EH (cell line): ENCODE measurements at regions not wholly inside any gene's neighbourhood (a gene's known extent, or its start where the extent isn't known, plus 50 kb on each side); places are given as distances from the start of the nearest gene placed in this dataset.
A peak's percentile ranks its signal among the peaks of the same experiment; 100 is the strongest.

Experiments used
- DNase-seq: peaks from one replicate; pipeline ENCODE4 v3.0.0-alpha.2; 2015; ENCODE audit warnings: low read depth

DNA sequence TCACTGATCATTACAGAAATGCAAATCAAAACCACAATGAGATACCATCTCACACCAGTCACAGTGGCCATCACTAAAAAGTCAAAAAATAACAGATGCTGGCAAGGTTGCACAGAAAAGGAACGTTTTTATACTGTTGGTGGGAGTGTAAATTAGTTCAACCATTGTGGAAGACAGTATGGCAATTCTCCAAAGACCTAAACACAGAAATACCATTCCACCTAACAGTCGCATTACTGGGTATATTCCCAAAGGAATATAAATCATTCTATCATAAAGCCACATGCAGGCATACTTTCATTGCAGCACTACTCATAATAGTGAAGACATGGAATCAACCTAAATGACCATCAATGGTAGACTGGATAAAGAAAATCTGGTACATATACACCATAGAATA, 83.2 kb upstream of the ARID5B start:
- DNase-seq: peak; percentile 23

DNA sequence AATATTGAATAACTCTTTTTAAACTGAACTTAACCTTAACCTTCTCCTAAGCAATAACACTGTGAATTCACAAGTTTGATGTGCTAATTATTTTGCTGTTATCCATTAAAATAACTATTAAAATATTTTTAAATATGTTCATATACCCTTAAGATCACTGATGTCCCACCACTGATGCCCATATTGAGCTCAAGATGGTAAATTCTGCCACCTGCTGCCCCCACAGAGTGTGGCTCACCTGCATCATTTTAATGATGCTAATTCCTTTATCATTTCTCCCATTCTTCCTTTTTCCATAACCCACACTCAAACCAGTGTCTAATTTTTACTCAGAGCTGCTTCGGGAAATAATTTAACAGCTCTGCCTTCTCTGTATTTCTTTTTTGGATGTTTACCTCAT, 82.3 kb upstream of the ARID5B start:
- DNase-seq: no peak

DNA sequence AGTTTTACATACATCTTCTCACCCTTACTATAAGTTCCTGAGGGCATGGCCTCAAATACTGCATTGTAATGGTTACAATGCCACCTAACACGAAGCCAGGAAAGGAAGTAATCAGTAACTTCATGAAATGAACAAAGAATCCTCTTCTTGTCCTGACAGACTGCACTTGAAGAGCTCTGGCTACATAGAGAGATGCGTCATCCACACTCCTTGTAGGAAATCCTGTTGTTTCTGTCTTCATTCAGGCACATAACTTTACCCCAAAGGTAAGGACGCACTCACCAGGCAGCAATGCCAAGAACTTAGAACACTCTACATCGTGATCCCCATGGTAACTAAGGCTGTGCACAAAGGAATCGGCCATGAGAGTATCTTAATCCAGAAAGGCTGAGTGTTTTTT, 80.3 kb upstream of the ARID5B start:
- DNase-seq: no peak

DNA sequence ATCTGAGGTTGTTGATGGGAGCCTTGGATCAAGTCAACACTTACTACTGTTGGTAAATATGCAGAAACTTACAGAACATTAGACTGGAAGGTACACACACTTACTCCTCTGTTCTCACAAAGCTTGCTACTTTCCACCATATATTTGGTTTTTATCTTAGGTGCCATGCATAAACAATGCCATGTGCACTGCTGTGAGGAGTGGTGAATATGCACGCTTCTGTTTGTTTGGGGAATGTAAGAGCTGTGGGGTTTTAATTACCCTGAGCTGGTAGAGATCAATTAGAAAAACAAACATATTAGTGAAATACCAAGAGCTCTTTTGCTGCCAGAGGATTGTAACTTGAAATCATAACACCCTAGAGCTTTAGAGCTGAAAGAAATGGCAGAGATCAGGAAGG, 79.8 kb upstream of the ARID5B start:
- DNase-seq: no peak

DNA sequence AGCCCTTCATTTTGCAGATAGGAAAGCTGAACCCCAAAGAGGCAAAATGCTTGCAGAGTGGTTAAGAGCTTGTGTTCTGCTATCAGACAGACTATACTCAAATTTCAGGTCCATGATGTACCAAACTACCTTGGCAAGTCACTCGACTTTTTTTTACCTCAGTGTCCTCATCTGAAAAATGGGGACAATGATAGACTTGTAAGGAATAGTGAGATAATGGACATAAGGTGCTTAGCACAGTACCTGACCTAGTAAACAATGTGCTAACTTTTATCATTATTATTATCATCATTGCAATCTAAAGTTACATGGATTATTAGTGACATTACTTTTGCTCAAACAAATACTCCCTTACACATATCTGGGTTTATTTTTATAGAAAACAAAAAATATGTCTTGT, 79.4 kb upstream of the ARID5B start:
- DNase-seq: no peak

DNA sequence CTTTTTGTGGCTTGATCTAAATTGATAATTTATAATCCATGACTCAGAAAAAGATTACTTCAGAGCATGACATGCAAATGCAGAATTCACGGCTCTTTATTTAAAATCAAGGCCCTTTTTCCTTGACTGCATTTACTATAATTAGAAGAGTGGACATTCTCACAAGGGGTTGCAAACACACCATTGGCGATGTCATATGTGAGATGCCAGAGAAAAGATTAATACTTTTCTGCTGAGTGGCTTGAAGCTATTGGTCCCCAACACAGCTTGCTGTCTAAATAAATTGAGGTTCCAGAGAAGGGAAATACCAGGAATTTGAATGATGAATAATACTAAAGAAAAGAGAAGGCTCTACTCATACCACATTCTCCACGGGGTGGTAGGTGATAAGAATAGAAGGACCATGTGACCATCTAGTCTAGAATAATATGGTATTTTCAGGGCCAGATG, 78.7 kb upstream of the ARID5B start:
- DNase-seq: peak; percentile 94

DNA sequence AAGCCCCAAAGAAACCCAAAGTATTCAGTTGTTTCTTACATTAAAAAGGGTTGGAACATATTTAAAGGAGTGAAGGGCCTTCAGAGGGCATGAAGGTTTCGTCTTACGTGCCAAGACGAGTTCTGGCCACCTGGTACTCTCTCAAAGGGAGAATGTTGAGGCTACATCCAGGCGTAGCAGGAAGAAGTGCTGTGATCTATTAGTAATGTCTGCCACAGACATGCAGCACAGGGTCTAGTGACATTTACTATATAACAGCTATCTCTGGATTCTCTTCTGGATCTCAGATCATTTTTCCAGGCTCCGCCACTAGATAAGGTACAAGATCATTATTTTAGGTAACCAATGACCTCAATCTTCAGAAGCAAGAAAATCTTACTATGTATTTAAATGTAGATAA, 76.5 kb upstream of the ARID5B start:
- no peak for DNase-seq

DNA sequence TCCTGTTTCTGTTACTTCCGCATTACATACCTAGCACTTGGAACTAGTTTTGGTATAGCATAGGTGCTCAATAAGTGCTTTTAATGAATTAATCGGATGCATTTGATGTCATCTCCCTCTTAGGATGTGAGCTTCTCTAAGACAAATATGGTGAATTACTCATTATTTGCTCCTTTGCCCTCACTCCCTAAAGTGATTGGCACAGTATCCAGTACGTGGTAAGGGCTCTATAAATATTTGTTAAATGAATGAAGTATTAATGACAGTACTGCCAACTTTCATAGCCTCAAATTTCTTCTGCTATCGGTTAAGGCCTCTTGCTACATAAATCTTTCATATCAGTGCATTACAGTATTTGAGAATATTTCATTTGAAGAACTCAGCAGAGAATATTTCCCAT, 75.9 kb upstream of the ARID5B start:
- DNase-seq: no peak

DNA sequence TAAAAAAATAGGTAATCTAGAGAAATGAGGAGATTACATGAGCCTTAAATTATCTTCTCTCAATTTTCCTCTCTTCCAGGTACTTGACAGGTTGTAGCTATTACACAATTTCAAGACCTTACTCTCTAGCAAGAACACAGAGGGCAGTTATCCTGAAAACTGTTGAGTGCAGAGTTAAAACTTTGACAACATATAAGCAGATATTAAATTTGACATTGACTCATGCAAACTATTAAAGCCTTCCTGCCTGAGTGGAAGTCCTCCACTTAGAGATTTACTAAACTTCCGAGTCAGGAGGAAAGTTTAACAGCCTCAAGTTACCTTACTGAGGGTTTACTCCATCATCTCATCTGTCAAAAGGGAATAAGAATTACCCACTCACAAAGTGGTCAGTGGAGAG, 73.5 kb upstream of the ARID5B start:
- no peak for DNase-seq

DNA sequence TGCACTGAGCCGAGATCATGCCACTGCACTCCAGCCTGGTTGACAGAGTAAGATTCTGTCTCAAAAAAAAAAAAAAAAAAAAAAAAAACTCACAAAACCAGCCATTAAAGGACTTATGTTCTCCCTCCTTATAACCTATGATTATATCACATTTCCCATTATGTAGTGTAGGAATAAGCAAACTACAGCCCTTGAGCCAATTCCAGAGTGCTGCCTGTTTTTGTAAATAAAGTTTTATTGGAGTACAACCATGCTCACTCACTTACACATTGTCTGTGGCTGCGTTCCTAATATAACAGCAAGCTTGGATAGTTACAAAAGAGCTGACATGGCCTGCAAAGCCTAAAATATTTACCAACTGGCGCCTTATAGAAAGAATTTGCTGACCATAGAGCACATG, 72.7 kb upstream of the ARID5B start:
- DNase-seq: no peak

DNA sequence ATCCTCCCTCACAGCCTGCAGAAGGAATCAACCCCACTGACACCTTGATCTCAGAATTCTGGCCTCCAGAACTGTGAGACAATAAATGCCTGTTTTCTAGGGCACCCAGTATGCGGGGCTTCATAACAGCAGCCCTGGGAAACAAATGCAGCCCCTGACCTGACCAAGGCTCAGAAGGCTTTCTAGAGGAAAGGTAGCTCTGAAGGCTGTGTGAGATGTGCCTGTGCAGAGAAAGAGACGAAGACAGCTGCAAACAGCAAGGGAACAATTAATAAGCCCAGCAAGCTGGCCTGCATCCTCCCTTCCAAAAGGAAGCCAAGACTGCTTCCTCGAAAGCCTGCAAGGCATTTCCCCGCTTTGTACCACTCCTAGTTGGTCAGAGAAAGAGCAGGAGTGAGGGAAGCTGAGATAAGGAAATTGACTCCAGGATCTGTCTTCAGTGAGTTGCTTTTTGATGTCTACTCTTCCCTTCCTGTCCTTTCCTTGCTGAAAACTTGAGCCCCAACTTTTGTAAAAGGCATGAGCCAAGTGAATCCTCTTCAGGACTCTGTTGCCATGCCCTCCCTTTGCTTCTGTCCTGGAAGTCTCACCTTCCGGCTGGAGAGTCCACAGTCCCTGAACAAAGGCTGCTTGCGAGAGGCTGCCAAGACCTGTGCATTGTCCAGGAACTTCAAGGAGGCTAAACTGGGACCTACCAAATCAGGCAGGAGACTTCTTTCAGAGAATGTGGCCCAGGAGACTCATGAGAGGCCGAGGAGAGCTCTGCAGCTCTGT, 71.2 kb upstream of the ARID5B start:
- DNase-seq: no peak

DNA sequence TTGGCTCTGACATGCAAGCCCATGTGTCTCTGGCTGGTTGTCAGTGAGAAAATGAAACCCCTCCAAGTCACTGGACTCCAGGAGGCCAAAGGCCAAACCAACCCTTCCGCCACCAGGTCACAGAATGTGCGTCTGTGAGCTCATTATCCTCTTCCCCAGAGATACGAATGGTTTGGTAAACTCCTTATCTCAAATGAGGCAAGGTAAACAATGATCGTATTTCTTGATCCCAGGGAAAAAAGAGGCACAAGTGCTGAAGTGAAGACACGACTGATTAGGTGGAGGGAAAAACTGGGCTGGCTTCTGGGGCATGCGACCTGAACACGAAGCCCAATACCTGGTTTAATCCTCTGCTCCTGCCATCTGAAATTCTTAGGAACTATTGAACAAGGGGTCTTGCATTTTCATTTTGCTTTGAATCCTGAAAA, 70.6 kb upstream of the ARID5B start:
- DNase-seq: no peak

DNA sequence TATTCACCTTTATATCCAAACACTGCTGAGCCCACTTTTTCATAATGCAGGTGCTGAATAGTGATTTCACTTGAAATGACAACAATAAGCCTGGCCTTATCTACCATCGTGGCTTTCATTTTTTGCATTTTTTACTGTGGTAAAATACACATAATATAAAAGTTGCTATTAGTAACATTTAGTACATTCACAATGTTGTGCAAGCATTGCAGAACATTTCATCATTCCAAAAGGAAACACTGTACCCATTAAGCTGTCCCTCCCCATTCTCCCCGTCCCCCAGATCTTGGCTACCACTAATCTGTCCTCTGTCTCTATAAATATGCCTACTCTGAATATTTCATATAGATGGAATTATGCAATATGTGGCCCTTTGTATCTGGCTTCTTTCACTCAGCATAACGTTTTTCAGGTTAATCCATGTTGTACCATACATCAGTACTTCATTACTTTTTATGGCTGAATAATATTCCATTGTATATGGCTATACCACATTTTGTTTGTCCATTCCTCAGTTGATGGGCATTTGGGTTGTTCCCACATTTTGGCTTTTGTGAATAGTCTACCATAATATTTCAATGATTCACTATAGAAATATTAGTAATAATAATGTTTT, 68.5 kb upstream of the ARID5B start:
- DNase-seq: peak; percentile 74

DNA sequence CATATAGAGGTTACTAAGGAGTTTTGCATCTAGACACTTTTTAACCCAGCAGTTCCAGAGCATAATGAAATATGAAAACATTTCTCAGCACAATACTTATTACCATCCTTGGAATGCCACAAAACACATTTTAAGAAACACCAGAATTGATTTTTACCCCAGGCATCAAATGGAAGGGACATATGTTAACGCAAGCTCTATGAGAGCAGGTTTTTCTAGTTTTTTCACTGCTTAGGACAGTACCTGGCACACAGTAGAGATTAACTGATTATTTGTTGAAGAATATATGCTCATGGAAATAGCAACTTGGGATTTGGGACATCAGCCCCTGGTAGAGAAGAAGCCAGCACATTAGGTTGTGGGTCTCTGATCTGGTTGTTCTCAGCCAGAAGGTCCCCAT, 67.0 kb upstream of the ARID5B start:
- DNase-seq: no peak

DNA sequence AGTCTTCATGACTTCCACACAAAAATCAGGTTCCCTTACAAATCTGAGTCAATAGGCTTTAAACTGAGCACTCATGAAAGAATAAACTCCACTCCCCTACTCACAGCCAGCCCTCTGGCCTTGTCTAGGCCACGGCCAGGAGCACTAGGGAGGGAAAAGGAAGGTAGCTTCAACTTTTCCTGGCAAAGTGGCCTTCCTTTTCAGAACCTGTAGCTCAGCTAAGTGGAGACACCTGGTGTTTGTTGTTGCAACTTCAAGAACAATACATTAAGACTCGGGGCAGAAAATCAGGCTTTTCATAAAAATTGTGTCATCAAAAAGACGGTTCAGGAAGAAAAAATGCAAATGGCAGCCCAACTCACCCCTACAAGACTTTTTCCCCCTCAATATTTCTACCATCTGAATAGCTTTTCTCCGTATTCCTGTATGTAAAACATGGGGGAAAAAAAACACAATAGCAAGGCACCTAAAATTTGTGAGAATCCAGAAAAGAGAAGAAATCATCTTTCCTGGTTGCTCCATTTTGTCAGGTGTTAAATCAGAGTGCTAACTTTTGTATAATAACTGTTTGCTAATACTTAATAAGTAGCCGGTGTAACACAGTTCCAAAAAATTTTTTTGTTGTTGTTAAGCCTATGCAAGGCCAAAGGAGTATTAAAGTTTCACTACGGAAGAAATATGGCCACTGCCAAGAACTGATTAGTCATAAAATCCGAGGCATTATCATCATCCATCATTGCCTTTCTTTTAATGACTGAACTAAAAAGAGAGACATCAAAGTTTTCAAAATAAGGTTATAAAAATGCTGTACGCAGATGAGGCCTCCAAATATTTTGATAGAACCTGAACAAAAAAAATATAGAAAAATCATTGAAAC, 66.2 kb upstream of the ARID5B start:
- peak; percentile 84 for DNase-seq

DNA sequence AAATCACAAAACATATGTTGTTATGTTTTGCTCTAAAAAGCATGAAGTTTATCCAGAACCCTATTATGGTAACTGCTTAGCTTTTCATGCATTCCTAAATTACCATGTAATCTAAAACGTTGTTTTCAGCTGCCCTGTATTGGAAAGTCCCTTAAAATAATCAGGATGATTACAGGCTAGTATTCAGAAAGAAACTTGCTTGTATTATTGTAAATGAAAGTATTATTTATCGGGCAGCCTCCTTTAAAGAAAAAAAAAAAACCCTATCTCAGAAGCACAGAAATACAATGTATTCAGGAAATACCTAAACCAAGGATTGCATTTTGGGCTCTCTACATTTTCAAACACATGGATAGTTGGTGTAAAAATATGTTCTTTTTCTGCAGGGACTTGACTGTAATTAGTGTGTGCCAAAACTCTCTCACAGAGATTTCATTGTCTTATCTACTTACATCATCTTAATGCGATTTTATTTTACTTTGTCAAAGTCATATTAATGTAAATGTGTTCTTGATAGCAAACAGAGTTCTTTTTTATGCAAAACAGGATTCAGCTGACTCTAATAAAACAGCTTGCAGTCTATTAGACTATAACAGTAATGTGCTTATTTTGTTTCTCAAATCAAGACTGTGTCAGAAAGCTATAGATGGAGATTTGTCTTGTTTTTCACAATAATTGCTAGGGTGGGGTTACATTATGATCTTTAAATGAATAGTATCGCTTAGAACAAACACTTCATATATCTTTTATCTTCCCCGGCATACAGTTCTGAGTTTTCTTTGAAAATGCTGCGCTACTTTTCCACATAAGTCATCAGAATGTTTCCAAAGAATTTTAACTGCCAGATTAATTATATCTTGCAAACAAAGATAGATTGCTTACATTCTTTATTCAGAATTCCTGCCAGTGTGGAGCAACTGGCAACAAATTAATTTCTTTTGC, 65.3 kb upstream of the ARID5B start:
- DNase-seq: peak; percentile 71

DNA sequence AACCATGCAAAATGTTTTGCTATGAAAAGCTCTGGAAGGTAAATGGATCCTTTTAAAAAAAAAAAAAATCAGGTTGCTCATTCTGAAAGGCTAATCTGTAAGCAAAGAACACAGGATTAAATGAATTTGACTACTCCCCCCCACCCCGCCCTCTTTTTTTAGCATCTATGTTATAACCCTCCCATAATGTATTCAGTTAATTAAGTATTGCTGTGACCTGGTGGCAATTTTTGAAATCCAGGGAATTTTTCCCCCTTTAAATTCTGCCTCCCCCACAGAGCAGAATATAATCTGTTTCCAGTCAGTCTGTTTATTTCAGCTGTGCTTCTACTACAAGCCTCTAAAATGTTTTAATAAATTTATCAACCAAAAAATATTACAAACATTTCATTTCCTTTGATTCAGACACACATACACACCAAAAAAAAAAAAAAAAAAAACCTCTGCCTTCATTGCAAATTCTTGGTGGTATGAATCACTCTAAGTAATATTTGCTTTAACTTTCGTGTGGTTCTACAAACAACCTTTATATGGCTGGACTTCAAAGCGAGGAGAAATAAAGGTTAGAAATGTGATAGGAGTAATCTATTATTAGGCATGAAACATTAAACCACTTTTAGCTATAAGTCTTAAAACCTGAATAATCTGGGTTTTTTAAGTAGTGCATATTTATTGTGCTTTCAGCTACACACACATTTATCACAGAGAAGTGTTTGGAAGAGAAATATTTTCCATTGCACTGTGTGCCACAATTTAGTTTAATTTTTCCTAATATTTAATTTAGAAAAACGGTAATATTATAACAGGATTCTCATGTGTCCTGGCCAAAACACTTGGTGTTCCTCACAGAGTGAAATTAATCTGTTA, 64.4 kb upstream of the ARID5B start:
- peak; percentile 77 for DNase-seq

DNA sequence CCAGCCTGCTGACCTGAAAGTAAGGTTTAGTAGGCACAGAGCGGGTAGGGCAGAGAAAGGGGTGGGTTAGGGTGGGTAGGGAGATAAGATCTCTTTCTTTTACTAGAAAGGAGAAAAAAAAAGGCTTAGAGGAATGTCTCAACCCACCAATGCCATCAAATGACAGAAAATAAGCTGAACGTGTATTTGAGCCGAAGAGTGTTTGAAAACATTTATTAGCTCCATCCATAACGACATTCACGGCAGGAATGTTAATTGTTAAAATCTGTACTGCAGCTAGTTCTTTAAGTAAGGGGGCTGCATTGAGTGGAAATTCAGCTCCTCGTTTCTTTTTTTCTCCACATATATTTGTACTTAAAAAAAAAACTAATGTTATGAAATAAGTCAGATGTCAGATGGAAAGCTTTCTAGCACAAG, 63.7 kb upstream of the ARID5B start:
- peak; percentile 58 for DNase-seq

DNA sequence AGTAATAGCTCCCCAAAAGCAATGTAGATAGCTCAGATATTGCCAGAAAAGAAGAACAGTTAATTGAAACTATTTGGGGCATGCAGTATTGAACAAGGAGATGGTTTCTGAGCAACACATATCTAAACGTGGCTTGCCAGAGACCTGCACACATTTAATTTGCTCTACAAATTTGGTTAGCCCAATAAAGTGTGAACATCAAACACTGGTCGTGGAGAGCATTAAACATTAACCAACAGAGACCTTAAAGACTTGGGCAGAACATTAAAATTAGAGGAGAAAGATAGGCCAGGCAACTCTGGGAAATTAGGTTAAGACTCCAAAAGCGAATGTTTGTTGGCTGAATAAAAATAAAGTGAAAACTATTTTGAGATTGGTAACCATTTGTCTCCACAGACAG, 61.6 kb upstream of the ARID5B start:
- no peak for DNase-seq

DNA sequence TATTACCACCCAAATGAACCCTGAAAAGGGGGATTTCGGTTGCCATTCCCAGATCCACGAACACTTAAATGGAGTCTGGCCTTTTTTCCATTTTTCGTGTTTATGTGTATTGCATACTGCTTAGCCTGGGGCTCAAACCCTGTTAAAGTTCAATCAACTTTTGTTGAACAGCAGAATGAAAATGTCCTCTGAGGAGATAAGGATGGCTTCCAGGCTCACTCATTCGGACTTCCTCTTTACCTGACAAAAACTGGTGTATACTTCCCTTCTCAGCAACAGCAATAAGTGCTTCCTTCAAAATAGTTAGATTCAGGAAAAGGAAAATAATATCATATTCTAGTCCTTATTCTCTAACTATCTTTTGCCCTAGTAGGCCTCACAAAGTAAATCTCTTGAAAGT, 61.1 kb upstream of the ARID5B start:
- DNase-seq: no peak
